GM10266 (cell line): ENCODE measurements at regions not wholly inside any gene's neighbourhood (a gene's known extent, or its start where the extent isn't known, plus 50 kb on each side); places are given as distances from the start of the nearest gene placed in this dataset.

ENCODE experiments used
- DNase-seq: peaks from one replicate; pipeline ENCODE4 v3.0.0; 2012; ENCODE audit errors: extremely low spot score
- CTCF ChIP-seq: IDR thresholded peaks from 2 replicates; pipeline ENCODE4 v1.5.1; 2012; ENCODE audit warnings: mild to moderate bottlenecking, low read depth; ENCODE audit not compliant: control insufficient read depth, insufficient read depth; ENCODE audit errors: missing control alignments

DNA sequence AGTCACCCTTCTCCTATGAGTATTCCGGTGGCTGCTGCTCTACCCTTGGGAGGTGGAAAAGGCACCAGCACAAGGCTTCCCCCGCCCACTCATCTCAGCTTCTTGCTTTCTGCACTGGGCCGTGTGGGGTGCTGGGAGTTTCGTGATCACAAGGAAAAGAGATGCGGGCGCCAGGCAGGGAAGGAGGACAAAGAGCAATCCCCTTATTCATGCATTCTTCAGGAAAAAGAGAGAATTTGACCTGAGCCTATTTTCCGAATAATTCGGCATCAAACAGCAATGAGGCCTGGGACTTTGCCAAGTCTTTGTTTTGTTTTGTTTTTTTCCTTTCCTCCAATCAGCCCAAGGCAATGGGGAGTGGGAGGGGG is 102.2 kb upstream of the LPP start:
- no peak for DNase-seq
- no peak for TF ChIP-seq CTCF

DNA sequence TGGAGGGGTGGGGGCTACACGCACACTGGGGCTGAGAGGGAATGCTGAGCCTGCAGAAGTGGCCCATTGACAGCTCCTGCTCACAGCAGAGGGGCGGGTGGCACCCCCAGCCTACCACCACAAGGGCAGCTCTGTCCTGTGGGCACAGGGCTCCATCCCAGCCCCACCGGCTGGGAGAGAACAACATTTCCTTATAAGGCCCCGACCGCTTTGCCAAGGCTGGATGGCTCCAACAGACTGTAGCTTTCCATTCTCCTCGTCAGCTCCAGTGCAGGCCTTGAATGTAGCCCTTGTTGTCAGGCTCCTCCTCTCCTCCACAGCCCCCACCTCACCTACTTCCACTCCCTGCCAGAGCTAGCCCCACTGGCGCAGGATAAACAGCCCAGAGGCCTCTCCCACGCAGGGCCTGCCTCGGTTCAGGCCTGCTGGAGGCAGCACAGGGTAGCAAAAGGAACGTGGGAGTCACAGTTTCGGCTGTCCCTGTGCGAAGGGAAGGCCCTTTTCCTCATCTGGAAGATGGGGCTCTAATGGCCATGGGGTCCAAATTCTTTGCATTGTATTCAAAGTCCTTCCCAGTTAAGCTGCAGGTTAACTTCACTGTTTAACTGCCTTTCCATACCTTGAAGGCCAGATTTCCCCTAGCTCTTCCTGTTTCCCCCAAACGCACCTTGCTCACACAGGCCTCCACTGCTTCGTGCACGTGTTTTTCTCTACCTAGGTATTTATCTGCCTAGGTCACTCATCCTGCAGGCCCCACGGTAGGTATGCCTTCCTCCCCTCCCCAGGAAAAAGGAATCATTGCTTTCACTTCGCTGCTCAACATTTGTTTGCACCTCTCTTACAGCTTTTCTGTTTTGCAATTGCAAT is 101.6 kb upstream of the LPP start:
- TF ChIP-seq CTCF = no peak
- no peak for DNase-seq

- no peak for TF ChIP-seq CTCF
- no peak for DNase-seq
These were observed 101.0 kb upstream of the LPP start for GRCh38 chr3:188053036-188053340.

GRCh38 chr3:188053710-188054380 is 100.1 kb upstream of the LPP start:
- DNase-seq = no peak
- no peak for TF ChIP-seq CTCF

DNA sequence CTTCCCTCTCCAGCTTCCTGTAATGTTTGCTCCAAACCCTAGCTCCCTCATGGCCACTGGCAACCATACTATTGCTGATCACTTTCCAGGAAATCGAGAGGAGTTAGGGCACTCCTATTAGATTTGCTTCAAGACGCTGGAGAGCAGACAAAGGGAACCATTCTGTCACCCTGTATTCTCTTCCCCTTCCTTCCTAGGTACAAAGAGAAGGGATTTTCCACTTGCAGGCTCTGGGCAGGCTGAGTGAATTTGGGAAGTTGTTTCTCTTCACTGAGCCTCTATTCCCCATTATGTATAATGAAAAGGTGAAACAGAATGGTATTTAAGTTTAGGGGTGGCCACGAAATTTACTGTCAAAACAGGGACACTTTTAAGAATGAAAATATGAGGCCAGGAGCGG is 99.4 kb upstream of the LPP start:
- no peak for TF ChIP-seq CTCF
- no peak for DNase-seq

GRCh38 chr3:188055388-188055787 is 98.6 kb upstream of the LPP start:
- no peak for TF ChIP-seq CTCF

GRCh38 chr3:188057124-188057523 is 96.8 kb upstream of the LPP start:
- DNase-seq = no peak
- TF ChIP-seq CTCF = no peak

More at GRCh38 chr3:188055388-188055787, 98.6 kb upstream of the LPP start:
- DNase-seq = no peak
